SU-DHL-6 (cell line): ENCODE measurements at regions not wholly inside any gene's neighbourhood (a gene's known extent, or its start where the extent isn't known, plus 50 kb on each side); places are given as distances from the start of the nearest gene placed in this dataset.
A peak's percentile ranks its signal among the peaks of the same experiment; 100 is the strongest.

Experiments used
- CTCF ChIP-seq: fragments of 200-600 bp; sonication (generic); IDR thresholded peaks from one replicate; pipeline ENCODE4 v1.5.1; 2017; ENCODE audit warnings: antibody characterized with exemption, mild to moderate bottlenecking, low read length, moderate library complexity; ENCODE audit not compliant: insufficient read depth, poor library complexity, severe bottlenecking
- EZH2phosphoT487 ChIP-seq: fragments of 200-600 bp; sonication (generic), shearing (Covaris generic); conservative IDR thresholded peaks from 2 replicates; pipeline ENCODE4 v1.6.1; 2018; ENCODE audit warnings: mild to moderate bottlenecking, antibody characterized with exemption, low read length, moderate library complexity, mixed read lengths

GRCh38 chr4:138090150-138090917 is 151.8 kb downstream of the SLC7A11 start:
- TF ChIP-seq CTCF (peak; percentile 30), EZH2phosphoT487 (no peak)
